HG02938 (cell line): ENCODE measurements at regions not wholly inside any gene's neighbourhood (a gene's known extent, or its start where the extent isn't known, plus 50 kb on each side); places are given as distances from the start of the nearest gene placed in this dataset.

Experiments
- ATAC-seq: cut with Tn5 transposase; IDR thresholded peaks from one replicate; pipeline ENCODE4 v1.9.1; 2021; ENCODE audit warnings: mild to moderate bottlenecking, moderate library complexity; ENCODE audit not compliant: unreplicated experiment

DNA sequence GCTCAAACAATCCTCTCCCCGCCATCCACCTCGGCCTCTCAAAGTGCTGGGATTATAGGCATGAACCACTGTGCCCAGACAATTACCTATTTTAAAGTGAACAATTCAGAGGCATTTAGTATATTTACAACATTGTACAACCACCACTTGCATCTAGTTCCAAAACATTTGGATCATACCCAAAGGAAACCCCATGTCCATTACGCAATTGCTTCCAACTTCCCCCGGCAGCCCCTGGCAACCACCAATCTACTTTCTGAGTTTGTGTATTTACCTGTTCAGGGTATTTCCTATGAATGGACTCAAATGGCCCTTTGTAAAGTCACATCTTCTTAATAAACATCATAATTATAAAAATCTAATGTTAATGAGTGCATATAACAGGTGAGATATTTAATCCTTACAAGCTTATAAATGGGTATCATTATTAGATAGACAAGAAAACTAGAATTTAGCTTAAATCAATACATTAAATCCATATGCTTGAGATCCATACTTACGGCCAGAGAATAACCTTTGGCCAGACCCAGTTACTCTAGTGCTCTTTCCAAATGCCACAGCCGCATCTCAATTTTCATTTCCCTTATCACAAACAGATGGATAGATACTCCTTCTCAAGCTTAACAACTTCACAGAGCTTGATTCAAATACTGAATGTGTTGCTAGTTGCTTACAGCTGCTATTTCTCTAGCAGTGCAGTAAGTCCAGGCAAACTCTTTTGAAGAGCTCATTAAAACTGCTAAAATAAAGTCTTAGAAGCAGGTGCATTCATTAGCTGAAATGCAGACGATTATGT, 133.4 kb upstream of the MKLN1 start:
- ATAC-seq = no peak

DNA sequence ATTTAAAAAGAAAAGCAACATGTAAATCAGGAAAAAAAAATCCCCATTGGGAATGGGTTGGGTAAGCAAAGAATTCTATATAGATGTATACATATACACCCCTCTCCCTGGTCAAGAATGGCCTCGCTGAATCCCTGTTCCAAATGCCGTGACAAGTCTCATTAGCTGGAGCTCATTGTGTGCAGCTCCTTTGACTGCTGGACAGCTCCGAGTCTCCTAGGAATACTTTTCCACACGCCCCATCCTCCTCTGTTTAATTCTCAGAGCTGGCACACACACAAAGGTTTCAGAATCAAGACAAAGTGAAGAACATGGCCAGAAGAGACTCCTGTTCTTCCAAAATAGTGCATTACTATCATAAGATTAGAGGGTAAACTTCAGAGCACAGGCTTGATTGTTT, 130.9 kb upstream of the MKLN1 start:
- ATAC-seq = no peak

DNA sequence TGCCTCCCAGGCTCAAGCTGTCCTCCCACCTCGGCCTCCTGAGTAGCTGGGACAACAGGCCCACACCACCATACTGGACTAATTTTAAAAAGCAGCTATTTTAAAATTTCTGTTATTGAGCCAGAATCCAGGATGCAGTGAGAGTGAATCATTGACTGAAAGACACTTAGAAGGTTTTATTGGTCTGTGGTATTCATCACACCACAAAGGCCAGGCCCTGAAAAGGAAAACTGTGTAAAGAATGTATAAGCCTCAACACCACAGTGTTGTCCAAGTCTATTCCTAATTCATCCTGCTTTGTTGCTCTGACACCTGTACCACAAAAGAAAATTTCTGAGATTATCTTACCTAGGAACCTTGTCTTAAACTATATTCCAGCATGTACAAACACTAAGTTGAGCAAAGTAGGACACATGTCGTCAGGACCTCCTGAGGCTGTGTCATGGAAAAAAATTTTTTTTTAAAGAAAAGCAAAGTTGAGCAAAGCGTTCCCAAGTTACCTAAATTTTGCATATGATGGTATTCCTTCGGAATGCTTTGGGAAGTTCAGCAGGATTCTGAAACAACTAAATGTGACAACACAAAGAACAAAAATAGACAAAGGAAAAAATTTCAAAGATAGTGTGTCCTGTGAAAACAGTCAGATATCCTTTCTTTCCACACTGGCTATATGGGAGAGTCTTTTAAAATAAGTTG, 129.6 kb upstream of the MKLN1 start:
- no peak for ATAC-seq

DNA sequence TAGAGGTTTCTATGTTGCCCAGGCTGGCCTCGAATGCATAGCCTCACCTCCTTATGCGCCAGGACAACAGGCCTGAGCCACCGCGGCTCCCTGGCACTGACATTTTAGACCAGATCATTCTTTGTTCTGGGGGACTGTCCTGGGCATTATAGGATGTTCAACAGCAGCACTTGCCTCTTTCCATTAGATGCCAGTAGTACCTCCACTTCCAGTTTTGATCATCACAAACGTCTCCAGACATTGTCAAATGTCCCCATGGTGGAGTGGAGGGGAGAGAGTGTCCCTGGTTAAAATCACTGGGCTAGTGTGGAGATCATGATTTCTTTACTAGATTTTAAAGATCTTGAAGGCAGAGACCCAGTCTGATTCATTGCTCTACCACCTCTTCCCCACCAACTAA, 125.2 kb upstream of the MKLN1 start:
- no peak for ATAC-seq

DNA sequence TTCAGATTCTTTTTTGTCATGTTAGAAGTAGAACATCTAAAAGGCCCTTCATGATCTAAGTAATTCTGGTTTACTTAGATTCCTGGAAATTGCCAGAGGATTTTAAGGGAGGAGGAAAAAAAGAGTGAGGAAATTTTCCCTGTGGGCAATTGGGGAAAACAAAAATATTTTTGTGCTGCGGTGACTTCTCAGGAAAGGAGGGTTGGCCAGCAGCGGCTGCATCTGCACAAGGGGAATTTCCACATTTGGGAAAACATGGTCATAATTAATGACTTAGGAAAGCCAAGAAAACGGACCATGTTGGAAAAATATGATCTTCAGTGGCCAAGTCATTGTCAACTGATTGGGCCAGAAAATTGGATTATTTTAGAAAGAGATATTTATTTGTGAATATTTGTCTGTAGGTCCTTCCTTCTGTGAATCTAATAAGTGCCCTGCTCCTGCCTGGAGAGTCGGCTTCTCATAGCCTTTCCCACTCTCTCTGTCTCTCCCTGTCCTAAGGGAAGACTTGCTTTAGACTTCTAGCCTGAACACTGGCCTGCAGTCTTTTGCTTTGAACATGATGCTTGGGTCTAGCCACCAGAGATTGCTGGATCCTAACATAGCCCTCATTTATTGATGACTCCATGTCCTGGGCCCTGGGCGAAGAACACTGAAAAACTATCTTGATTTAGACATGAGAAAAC, 124.2 kb upstream of the MKLN1 start:
- no peak for ATAC-seq

DNA sequence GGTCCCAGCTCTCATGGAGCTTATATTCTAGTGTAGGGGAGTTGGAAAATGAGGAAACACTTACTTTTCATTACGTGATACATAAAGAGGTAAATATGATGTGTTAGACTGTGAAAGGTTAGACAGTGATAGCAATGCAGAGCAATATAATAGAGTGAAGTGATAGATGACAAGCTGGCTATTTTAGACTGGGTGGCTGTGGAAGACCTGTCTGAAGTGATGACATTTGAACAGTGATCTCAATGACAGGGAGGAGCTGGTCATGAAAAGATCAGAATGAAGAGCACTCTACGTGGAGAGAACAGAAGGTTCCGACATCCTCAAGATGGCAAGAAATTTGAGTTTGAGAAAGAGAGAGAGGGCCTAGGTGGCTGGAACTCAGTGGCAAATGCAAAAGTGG, 118.9 kb upstream of the MKLN1 start:
- no peak for ATAC-seq

DNA sequence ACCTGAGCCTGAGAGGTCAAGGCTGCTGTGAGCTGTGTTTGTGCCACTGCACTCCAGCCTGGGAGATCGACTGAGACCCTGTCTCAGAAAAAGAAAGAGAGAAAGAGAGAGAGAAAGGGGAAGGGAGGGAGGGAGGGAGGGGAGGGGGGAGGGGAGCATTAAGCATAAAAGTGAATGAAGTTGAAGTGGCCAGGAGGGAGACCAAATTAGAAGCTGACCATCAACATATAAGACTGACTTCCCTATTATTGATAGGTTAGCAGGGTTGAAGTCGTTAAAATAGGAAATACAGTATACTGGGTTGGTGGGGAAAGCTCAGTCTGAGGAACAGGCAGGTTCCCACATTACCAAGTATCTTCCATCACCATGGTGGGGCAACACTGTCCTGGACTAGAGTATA, 117.1 kb upstream of the MKLN1 start:
- ATAC-seq = no peak

DNA sequence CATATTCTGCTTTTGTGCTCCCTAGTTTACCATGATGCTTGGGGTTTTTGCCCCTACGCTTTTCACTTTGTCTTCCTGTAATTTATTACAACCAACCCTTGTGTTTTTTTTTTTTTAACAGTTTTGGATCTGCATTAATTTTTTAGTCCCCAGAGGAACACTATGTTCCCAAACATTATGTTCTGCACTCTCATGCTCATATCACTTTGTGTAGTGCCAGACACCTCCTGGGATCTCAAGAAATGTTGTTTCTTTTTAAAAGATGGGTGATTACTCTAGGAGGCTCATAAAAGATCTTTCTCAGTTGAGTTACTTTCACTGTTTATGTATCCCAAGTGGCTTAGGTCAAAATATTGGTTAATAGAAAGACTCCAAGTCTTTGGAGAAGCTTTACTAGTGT, 116.2 kb upstream of the MKLN1 start:
- no peak for ATAC-seq

DNA sequence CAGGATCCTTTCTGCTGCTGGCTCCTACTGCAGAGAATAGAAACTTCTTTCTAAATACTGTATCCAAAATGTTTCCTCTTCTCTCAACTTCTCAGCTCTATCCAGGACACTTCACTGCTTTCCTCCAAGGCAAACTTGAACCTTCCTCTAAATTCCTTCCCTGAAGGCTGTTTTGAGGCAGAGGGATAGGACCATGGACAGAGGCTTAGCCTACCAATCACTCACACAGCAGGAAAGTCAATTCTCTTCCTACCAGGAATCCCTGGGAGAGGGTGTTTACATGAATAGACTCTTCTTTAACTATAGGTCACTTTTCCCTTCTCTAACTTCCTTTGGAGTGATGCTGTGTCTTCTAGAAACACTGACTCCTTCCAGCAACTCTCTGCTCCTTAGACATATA, 115.6 kb upstream of the MKLN1 start:
- no peak for ATAC-seq

DNA sequence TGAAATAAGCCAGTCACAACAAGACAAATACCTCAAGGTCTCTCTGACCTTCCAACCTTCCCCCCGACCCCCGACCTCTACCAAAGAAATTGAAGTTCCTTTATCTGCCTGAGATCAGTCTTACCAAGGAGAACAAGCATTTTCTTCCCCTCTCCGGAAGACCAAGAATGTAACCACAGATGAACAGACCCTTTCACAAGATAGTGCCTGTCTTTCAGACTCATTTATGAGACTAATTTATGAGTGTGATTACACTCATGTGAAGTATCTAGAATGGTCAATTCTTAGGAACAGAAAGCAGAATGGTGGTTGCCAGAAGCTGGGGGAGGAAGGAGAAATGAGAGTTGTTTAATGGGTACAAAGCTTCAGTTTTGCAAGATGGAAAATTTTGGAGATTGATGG, 108.9 kb upstream of the MKLN1 start:
- peak; percentile 72 for ATAC-seq

DNA sequence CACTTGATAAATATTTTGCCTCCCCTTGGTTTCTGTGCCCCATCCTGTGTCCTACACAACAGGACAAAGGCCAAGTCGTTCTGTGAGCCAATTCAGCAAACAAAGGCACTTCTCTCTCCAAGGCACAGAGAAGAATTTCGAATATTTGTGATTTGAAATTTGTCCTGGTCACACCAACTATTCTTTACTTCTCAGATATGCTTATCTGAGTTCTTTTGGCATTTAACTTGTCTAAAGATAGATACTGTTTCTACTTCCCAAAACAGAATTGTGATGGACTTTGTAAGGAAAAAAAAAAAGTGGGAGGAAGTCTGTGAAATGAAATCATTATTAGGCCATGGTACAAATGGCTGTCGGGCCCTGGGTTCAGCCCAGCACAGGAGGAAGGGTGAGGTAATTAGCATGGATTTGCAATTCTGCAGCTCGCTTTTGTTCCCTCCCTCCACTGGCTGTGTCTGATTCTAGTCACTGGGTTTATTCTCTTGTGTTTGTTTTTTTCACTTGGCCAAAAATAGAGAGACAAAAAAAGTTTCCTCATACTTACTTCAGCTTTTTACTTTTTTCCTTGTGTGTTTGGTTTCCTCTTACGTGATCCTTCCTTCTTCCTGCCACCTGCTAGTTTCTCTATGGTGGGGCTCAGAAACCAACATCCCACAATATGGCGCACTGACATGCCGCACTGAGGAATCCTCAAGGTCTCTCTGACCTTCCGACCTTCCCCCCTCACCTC, 108.2 kb upstream of the MKLN1 start:
- ATAC-seq = no peak

DNA sequence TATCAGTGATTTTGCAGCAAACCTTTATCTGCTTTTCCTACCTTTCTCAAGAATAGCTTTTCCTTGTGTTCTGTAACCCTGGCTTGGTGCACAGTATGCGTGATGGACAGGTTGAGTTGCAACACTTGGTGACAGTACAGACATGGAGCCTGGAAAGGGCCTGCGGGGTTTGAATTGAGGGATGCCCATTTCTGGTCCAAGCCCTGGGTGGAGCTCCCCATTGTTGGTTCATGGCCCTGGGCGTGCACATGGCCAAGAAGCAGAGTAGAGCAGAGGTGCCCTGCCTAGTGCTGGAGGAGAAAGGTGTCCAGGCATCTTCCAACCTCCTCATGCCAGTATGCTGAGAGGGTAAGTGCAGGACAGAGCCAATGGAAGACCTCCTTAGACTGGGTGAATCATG, 106.6 kb upstream of the MKLN1 start:
- no peak for ATAC-seq

DNA sequence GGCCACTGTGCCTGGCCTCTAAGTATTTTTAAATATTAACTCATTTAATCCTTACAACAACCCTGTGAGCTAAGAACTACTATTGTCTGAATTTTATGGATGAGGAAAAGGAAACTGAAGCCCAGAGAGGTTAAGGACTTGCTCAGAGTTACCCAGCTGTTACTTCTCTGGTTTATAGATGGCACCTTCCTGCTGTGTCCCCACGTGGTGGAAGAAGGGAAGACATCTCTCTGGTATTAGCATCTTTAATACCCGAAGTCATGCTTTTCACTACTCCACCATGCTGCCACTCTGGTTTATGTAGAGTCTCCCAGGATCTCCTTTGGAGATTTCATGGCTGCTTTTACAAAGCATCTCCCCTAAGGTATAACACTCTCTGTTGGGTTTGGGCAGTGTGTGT, 105.5 kb upstream of the MKLN1 start:
- ATAC-seq = no peak

DNA sequence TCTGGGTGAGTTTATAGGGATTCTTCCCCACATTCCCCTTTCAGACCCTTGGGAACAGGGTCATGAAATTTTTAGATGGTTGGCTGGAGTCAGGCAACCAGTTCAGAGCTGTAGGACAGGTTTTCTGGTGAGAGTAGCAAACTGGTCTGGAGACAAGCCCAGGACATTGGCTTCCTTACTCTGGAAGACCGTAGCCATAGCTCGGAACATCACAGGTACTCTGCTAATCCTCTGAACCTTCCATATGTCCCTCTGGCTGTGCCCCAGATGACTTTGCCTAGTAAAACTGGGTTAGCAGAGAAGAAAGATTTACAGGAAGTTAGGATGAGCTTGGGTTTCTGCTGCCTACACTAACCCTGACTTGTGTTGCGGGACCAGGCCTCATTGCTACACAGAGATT, 104.5 kb upstream of the MKLN1 start:
- no peak for ATAC-seq

DNA sequence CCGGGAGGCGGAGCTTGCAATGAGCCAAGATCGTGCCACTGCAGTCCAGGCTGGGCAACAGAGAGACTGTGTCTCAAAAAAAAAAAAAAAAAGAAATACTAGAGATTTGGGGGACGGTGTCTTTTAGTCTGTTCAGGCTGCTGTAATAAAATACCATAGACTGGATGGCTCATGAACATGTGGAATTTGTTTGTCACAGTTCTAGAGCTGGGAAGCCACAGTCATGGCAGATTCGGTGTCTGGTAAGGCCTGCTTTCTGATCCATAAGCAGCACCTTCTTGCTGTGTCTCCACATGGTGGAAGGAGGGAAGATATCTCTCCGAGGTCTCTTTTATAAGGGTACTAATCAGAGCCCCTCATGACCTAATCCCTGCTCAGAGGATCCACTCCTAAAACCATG, 102.7 kb upstream of the MKLN1 start:
- no peak for ATAC-seq

DNA sequence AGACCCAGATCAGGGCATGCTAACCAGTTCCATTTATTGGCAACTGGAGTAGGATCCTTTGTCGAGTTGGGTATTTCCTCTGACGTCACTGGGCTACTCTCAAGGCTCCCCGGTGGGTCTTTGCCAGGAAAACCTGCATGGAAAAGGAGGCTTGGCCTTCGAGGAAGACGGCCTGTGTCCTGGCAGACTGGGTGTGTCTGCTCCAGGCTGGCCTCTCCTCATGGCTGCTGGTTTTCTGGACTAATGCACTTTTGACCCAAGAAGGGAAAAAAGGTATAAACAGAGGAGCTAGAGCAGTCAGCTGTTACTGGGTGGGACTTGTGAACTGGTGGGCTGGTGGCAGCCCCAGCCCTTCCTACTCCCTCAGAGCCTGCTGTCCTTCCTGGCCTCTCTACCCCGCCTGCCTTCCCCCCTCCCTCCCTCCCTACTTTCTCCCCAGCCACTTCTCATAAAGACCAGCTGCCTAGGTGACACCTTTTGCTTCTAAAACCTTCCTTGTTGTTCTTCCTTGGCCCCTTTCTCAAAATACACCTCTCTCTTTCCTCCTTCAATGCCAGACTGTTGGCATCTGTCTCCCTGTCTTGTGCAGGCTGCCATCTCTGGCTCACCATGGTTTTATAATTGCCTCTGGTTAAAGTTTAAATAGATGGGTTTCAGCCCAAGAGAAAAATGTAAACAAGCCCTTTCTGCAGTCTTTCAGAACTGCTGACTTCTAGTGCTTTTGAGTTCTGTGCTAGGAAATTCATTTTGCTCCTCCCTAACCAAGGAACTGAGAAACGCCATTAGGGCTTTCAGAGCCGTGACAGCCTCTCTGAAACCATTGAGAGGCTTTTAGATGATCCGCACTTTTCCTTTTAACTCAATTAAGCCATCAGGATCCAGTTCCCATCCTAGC, 101.8 kb upstream of the MKLN1 start:
- no peak for ATAC-seq

DNA sequence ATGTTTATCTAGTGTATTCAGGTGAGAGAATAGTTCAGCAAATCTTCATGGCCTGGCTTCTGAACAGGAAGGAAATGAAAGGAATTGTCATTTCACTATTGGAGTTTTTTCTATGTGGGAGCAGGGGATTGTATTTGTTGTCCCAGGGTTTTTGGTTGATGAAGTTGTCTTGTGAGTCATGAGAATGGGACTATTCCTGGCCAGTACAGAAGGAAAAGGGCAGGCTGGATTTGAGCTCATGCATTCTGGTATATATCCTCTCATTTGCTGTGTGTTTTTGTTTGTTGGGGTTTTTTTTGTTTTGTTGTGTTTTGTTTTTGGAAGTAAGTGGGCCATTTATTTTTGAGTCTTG, 101.2 kb upstream of the MKLN1 start:
- ATAC-seq = no peak

DNA sequence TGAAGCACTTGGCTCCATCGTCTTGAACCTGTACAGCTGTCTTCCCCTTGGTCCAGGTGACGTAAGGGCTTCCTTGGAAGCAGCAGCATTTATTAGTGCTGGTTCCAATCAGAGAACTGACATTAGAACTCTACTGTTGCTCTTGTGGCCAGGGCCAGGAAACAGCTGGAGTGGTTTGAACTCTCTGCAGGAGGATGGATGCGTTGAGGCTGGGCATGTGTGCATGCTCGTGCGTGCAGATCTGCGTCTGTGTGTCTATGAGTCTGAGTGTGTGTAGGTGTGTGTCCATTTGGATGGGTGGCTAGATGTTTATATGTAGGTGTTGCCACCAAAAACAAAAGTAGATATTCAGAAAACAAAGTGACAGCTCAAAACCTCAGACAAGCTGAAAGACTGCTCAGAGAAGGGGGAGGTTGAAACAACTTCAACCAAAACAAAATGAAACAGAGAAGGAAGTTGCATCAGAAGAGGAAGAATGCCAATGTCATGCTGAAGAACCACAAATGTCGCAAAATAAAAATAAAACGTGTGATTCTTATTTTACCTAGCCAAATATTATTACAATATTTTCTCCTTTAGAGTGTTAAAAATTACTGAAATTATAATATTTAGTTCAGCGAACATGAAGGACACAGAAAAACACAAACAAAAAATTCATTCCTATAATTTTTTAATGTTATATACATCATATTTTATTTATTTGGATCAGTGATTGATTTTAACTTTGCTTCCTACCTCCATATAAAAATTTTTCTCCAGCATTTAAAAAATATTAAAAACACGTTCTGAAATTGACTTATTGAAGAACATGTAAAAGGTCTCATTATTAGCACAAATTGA, 96.1 kb upstream of the MKLN1 start:
- peak; percentile 81 for ATAC-seq

DNA sequence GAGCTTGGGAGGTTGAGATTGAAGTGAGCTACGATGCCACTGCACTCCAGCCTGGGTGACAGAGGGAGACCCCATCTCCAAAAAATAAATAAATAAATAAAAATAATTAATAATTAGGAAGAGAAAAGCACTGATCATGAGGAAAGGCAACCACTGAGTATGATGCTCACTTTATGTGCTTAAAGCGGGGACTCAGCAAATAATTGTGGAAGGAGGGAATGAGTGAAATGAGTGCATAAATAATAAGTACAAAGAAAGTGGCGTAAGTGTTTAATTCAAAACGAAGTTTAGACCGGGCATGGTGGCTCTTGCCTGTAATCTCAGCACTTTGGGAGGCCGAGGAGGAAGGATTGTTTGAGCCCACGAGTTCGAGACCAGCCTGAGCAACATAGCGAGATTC, 94.9 kb upstream of the MKLN1 start:
- no peak for ATAC-seq

DNA sequence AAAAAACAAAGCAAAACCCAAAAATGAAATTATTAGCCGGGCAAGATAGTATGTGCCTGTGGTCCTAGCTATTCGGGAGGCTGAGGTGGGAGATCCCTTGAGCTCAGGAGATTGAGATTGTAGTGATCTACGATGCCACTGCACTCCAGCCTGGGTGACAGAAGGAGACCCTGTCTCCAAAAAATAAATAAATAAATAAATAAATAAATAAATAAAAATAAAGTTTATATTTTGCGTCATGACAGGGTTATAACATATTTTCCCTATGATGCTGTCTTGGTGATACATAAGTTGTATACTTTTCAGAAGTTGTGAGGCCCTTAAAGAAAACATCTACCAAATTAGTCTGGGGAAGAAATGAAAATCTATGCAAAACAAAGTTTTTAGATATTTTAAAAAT, 94.5 kb upstream of the MKLN1 start:
- no peak for ATAC-seq
